Hippocampal formation (tissue), 2 donors: ENCODE measurements at regions not wholly inside any gene's neighbourhood (a gene's known extent, or its start where the extent isn't known, plus 50 kb on each side); places are given as distances from the start of the nearest gene placed in this dataset.
A peak's percentile ranks its signal among the peaks of the same experiment; 100 is the strongest.
"Not testable (repeated sequence)": the region's sequence is repeated elsewhere in the genome, so short reads cannot be mapped to it uniquely, and the experiment has no call there.

Experiments used
- DNase-seq, 2 donors: peaks; one replicate each; lab custom pipeline; 2025; lab: John Stamatoyannopoulos, UW

- no peak for DNase-seq
Observed at GRCh38 chr2:236415684-236416444, 151.7 kb upstream of the ASB18 start.

GRCh38 chr2:236417150-236417549, 152.5 kb upstream of the ACKR3 start:
- DNase-seq, result no peak

GRCh38 chr2:236430584-236430983, 139.0 kb upstream of the ACKR3 start:
- DNase-seq, result no peak

- no peak for DNase-seq
Observed at GRCh38 chr2:236434593-236434992, 135.0 kb upstream of the ACKR3 start.

- no peak for DNase-seq
Observed at GRCh38 chr2:236440110-236440881, 129.3 kb upstream of the ACKR3 start.

GRCh38 chr2:236444187-236444586, 125.4 kb upstream of the ACKR3 start:
- DNase-seq, result no peak

GRCh38 chr2:236445678-236446077, 123.9 kb upstream of the ACKR3 start:
- DNase-seq, result no peak

- no peak for DNase-seq
Observed at GRCh38 chr2:236446521-236446920, 123.1 kb upstream of the ACKR3 start.

GRCh38 chr2:236449167-236449761, 120.4 kb upstream of the ACKR3 start:
- no peak for DNase-seq

GRCh38 chr2:236452238-236452637, 117.4 kb upstream of the ACKR3 start:
- DNase-seq, result no peak

GRCh38 chr2:236454076-236454475, 115.5 kb upstream of the ACKR3 start:
- no peak for DNase-seq

GRCh38 chr2:236459393-236459792, 110.2 kb upstream of the ACKR3 start:
- no peak for DNase-seq

GRCh38 chr2:236464140-236464539, 105.5 kb upstream of the ACKR3 start:
- DNase-seq, result no peak

- peak in 1 of 2 donors; percentile 38 for DNase-seq
Observed at GRCh38 chr2:236472720-236473495, 96.7 kb upstream of the ACKR3 start.

GRCh38 chr2:236473691-236474090, 95.9 kb upstream of the ACKR3 start:
- DNase-seq, result no peak

GRCh38 chr2:236479814-236480213, 89.8 kb upstream of the ACKR3 start:
- no peak for DNase-seq

GRCh38 chr2:236483102-236483501, 86.5 kb upstream of the ACKR3 start:
- DNase-seq, result no peak

GRCh38 chr2:236485519-236485918, 84.1 kb upstream of the ACKR3 start:
- no peak for DNase-seq

GRCh38 chr2:236489083-236489482, 80.5 kb upstream of the ACKR3 start:
- not testable (repeated sequence) for DNase-seq

- no peak for DNase-seq
Observed at GRCh38 chr2:236489895-236490404, 79.7 kb upstream of the ACKR3 start.

- DNase-seq, result no peak
Observed at GRCh38 chr2:236496340-236496739, 73.3 kb upstream of the ACKR3 start.

- no peak for DNase-seq
Observed at GRCh38 chr2:236498369-236498768, 71.3 kb upstream of the ACKR3 start.
